ENCODE measurements at regions not wholly inside any gene's neighbourhood (a gene's known extent, or its start where the extent isn't known, plus 50 kb on each side); places are given as distances from the start of the nearest gene placed in this dataset.
"Not testable (repeated sequence)": the region's sequence is repeated elsewhere in the genome, so short reads cannot be mapped to it uniquely, and the experiment has no call there.

DNA sequence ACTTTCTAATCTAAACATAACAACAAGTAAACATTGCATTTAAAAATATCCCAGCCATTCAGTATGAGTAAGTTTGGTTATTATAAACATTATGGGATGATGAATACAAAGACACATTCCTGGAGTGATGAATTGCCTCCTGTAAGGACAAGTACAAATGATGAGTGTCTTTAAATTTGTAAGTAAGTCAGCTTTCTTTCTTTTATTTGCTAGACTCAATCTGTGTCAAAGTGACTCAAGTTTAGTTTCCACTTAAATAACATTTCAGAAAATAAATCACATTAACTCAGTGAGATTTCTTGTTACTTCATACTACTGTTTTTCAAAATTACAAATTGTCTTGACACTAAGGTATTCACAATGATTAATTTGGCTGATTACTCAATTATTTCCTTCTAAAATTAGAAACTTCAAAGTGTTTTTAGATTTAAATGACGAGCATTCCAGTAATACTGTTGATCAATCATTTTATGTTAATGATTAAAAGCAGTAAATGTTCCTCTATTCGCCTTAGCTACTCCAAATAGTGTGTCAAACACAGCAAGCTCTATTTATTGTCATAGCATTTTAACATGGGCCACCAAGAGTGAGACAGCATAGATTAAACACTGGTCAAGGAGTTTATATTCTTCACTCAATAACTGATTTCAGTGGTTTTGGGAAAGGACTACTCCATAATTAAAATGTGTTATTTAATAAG is 658.0 kb upstream of the MDGA2 start:
- no peak overlapping the region for H3K4me3 ChIP-seq (ENCODE audit: low read length)
- H3K4me1 ChIP-seq (ENCODE audit: insufficient read depth, low read length) = no peaks in the 10 kb centered on the region
- no peaks in the 10 kb centered on the region for H3K27me3 ChIP-seq (ENCODE audit: insufficient read depth, low read length)
- H3K36me3 ChIP-seq (ENCODE audit: insufficient read depth, low read length) = no peaks in the 10 kb centered on the region
- no peak overlapping the region for H2AFZ ChIP-seq (ENCODE audit: low read depth, low read length)
- H3K9me3 ChIP-seq (ENCODE audit: low read length) = no peaks in the 10 kb centered on the region

DNA sequence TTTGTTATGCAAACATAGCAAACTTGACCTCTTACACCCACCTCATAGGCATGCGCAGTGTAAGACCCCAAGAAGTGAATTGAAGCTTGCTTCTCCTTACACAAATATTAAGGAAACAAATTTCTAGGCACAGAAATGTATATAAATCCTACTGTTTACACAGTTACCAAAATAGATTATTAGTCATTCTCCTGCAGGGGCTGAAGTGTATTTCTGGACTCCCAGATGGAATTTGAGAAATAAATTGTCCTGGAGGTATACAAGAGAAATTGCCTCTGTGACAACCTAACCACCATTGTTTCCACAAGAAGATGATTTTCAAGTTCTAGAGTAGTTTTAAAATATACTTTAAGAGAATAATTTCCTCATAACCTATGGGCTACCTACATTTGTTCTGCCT is 656.0 kb upstream of the MDGA2 start:
- Histone ChIP-seq H3K4me1 (ENCODE audit: insufficient read depth, low read length) (no peaks in the 10 kb centered on the region), H2AFZ (ENCODE audit: low read depth, low read length) (no peak overlapping the region), H3K9me3 (ENCODE audit: low read length) (no peaks in the 10 kb centered on the region), H3K4me3 (ENCODE audit: low read length) (no peak overlapping the region), H3K36me3 (ENCODE audit: insufficient read depth, low read length) (no peaks in the 10 kb centered on the region), H3K27me3 (ENCODE audit: insufficient read depth, low read length) (no peaks in the 10 kb centered on the region)

DNA sequence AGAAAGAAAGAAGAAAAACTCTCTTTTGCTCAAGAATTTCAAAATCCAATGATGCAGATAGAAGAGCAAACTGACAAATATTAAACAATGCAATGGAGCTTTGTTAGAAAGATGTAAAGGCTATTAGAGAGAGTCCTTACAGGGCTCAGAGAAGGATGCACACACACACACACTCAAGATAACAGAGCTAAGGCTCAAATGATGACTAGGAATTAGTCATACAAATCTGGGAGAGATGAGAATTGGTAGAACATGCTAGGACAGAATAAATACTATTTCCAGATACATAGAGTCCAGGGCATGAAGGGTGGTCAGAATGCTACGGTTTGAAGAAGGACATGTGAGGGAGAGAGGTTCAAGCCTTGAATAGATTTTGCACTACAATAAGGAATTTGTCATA is 650.1 kb upstream of the MDGA2 start:
- no peaks in the 10 kb centered on the region for H3K27me3 ChIP-seq (ENCODE audit: insufficient read depth, low read length)
- H2AFZ ChIP-seq (ENCODE audit: low read depth, low read length) = no peak overlapping the region
- no peaks in the 10 kb centered on the region for H3K4me1 ChIP-seq (ENCODE audit: insufficient read depth, low read length)
- no peaks in the 10 kb centered on the region for H3K36me3 ChIP-seq (ENCODE audit: insufficient read depth, low read length)
- no peak overlapping the region for H3K4me3 ChIP-seq (ENCODE audit: low read length)
- H3K9me3 ChIP-seq (ENCODE audit: low read length) = no peaks in the 10 kb centered on the region

DNA sequence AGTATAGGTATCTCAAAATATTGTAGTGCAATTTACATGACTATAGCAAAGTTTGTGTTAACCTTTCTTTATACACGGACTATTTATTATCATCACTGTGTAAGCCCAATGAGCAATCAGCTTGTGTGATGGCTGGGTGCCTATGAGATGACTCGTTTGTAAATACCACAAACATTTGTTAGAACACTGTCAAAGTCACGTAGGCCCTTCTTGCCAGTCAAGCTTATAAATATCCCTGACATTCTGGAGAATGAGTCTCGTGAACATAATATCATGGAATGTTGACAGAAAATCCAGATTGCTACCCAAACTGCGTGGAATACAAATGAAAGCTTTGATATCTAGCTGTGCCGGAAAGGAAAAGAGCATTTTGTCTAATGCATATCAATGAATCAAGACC is 648.3 kb upstream of the MDGA2 start:
- no peaks in the 10 kb centered on the region for H3K9me3 ChIP-seq (ENCODE audit: low read length)
- no peaks in the 10 kb centered on the region for H3K36me3 ChIP-seq (ENCODE audit: insufficient read depth, low read length)
- H3K4me1 ChIP-seq (ENCODE audit: insufficient read depth, low read length) = no peaks in the 10 kb centered on the region
- H3K4me3 ChIP-seq (ENCODE audit: low read length) = no peak overlapping the region
- no peak overlapping the region for H2AFZ ChIP-seq (ENCODE audit: low read depth, low read length)
- H3K27me3 ChIP-seq (ENCODE audit: insufficient read depth, low read length) = no peaks in the 10 kb centered on the region

DNA sequence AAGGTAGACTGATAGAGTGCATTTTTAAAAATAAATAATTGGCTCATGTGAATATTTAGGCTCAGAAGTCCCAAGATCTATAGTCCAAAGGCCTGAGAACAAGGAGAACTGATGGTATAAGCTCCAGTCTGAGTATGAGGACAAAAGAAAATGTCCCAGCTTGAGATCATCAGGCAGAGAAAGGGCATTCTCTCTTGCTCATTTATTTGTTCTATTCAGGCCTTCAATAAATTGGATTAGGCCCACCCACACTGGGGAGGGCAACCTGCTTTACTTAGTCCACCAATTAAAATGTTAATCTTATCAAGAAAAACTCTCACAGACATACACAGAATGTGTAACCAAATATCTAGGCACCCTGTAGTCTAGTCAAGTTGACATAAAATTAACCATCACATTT is 644.4 kb upstream of the MDGA2 start:
- Histone ChIP-seq H2AFZ (ENCODE audit: low read depth, low read length) (no peak overlapping the region), H3K4me3 (ENCODE audit: low read length) (no peak overlapping the region), H3K9me3 (ENCODE audit: low read length) (no peaks in the 10 kb centered on the region), H3K4me1 (ENCODE audit: insufficient read depth, low read length) (no peaks in the 10 kb centered on the region), H3K27me3 (ENCODE audit: insufficient read depth, low read length) (no peaks in the 10 kb centered on the region), H3K36me3 (ENCODE audit: insufficient read depth, low read length) (no peaks in the 10 kb centered on the region)

DNA sequence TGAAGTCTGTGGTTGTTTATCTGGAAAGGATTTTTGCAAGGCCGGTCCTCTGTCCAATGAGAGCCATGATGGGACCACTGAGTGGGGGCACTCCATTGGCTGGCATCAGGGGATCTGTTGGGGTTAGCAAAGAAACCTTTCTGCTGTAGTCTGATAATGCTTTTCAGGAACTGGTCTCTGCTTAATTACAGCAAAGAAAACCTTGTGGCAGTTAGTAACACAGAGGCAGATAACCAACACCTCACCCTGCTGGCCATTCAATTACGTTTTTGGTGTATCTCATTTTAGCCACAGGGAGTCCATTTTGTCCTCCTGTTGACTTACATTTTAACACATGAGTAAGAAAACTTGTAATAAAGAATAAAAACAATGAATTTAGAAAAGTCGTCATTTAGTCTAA is 629.3 kb upstream of the MDGA2 start:
- Histone ChIP-seq H3K4me1 (ENCODE audit: insufficient read depth, low read length) (no peaks in the 10 kb centered on the region), H3K9me3 (ENCODE audit: low read length) (no peaks in the 10 kb centered on the region), H3K27me3 (ENCODE audit: insufficient read depth, low read length) (no peaks in the 10 kb centered on the region), H3K36me3 (ENCODE audit: insufficient read depth, low read length) (no peaks in the 10 kb centered on the region), H3K4me3 (ENCODE audit: low read length) (no peak overlapping the region), H2AFZ (ENCODE audit: low read depth, low read length) (no peak overlapping the region)

DNA sequence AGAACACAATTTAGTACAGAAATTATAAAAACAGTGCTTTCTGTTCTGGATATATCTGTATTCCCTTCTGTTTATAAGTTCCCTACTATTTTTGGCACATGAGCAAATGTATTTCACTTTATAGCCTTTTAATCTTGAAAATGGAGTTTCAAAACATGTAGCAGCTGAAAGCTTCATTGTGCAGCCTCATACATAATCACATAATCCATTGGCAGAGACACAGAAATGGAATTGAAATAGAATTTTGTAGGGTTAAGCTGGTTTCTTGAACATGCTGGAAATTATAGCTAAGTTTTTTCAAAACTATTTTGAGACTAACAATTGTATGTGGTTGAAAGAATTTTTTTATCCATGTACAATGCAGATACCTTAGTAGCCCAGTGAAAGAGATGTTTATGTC is 614.3 kb upstream of the MDGA2 start:
- Histone ChIP-seq H3K36me3 (ENCODE audit: insufficient read depth, low read length) (no peaks in the 10 kb centered on the region), H2AFZ (ENCODE audit: low read depth, low read length) (no peak overlapping the region), H3K27me3 (ENCODE audit: insufficient read depth, low read length) (no peaks in the 10 kb centered on the region), H3K4me3 (ENCODE audit: low read length) (no peak overlapping the region), H3K4me1 (ENCODE audit: insufficient read depth, low read length) (no peaks in the 10 kb centered on the region), H3K9me3 (ENCODE audit: low read length) (no peaks in the 10 kb centered on the region)

DNA sequence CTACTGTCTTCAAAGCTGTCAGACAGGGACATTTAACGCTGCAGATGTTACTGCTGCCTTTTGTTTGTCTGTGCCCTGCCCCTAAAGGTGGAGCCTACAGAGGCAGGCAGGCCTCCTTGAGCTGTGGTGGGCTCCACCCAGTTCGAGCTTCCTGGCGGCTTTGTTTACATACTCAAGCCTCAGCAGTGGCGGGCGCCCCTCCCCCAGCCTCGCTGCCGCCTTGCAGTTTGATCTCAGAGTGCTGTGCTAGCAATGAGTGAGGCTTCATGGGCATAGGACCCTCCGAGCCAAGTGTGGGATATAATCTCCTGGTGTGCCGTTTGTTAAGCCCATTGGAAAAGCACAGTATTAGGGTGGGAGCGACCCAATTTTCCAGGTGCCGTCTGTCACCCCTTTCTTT is 609.8 kb upstream of the MDGA2 start:
- H3K4me3 ChIP-seq (ENCODE audit: low read length); H2AFZ ChIP-seq (ENCODE audit: low read depth, low read length); H3K27me3 ChIP-seq (ENCODE audit: insufficient read depth, low read length); H3K36me3 ChIP-seq (ENCODE audit: insufficient read depth, low read length); H3K4me1 ChIP-seq (ENCODE audit: insufficient read depth, low read length); H3K9me3 ChIP-seq (ENCODE audit: low read length): not testable (repeated sequence)

DNA sequence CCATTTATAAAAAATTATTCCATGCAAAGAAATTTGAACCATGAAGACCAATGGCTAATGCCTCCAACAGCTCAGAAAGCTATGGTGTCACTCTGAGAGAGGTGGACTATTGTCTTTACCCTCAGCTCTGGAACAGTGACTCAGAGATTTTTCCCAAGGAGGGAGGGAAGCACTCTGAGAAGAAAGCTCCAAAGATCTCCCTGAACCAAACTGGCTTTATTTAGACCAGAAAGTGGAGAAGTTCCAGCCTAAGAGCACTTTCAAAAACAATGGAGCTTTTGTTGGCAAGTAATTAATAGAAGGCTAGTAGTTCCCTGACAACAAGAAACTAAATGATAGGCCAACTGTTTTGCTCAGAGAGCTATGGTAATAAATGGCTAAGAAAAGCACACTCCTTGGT is 599.9 kb upstream of the MDGA2 start:
- no peak overlapping the region for H3K4me3 ChIP-seq (ENCODE audit: low read length)
- H3K4me1 ChIP-seq (ENCODE audit: insufficient read depth, low read length) = no peaks in the 10 kb centered on the region
- no peaks in the 10 kb centered on the region for H3K27me3 ChIP-seq (ENCODE audit: insufficient read depth, low read length)
- no peak overlapping the region for H2AFZ ChIP-seq (ENCODE audit: low read depth, low read length)
- no peaks in the 10 kb centered on the region for H3K36me3 ChIP-seq (ENCODE audit: insufficient read depth, low read length)
- H3K9me3 ChIP-seq (ENCODE audit: low read length) = no peaks in the 10 kb centered on the region

DNA sequence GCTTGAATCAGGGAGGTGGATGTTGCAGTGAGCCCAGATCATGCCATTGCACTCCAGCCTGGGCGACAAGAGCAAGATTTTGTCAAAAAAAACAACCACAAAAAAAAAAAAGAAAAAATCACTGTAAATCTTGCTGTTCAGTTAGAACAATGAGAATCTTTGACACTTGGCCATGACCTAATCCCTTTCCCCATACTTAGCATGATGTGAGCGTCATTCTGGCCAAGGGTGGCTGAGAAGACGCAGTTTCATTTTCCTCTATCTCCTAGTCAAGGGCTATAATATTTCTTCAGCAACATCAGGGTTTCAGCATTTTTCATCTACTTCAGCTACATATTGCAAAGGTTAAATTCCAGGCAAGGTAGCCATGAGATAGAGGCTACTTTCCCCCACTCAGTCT is 599.4 kb upstream of the MDGA2 start:
- Histone ChIP-seq H3K9me3 (ENCODE audit: low read length) (no peaks in the 10 kb centered on the region), H3K4me1 (ENCODE audit: insufficient read depth, low read length) (no peaks in the 10 kb centered on the region), H3K36me3 (ENCODE audit: insufficient read depth, low read length) (no peaks in the 10 kb centered on the region), H3K27me3 (ENCODE audit: insufficient read depth, low read length) (no peaks in the 10 kb centered on the region), H2AFZ (ENCODE audit: low read depth, low read length) (no peak overlapping the region), H3K4me3 (ENCODE audit: low read length) (no peak overlapping the region)

DNA sequence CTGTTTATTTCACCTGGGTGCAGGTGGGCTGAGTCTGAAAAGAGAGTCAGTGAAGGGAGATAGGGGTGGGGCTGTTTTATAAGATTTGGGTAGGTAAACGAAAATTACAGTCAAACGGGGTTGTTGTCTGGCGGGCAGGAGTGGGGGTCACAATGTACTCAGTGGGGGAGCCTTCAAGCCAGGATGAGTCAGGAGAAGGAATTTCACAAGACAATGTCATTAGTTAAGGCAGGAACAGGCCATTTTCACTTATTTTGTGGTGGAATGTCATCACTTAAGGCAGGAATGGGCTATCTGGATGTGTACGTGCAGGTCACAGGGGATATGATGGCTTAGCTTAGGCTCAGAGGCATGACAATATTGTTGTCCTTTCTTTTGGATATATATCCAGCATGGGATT is 592.5 kb upstream of the MDGA2 start:
- H3K36me3 ChIP-seq (ENCODE audit: insufficient read depth, low read length); H3K27me3 ChIP-seq (ENCODE audit: insufficient read depth, low read length); H3K4me3 ChIP-seq (ENCODE audit: low read length); H3K9me3 ChIP-seq (ENCODE audit: low read length); H2AFZ ChIP-seq (ENCODE audit: low read depth, low read length); H3K4me1 ChIP-seq (ENCODE audit: insufficient read depth, low read length): not testable (repeated sequence)

DNA sequence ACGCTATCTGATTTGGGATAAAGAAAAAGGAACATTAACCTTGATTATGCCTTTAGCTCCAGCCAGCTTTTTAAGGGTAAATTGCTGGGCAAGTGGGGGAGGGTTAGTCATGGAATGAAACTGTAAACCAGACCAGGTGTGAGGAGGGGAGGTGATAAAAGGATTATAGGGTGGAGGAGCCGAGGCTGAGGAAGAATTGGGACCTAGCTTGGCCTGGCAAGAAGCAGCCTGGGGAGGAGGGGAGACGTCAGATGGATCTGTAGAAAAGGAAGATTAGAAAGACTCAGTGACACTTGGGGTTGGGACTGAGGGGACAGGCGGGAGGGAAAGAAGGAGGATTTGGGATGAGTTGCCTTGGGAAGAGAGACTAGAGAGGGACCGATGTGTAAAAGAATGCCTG is 590.8 kb upstream of the MDGA2 start:
- not testable (repeated sequence) for H3K36me3 ChIP-seq (ENCODE audit: insufficient read depth, low read length); H3K4me1 ChIP-seq (ENCODE audit: insufficient read depth, low read length); H3K4me3 ChIP-seq (ENCODE audit: low read length); H2AFZ ChIP-seq (ENCODE audit: low read depth, low read length); H3K27me3 ChIP-seq (ENCODE audit: insufficient read depth, low read length); H3K9me3 ChIP-seq (ENCODE audit: low read length)

DNA sequence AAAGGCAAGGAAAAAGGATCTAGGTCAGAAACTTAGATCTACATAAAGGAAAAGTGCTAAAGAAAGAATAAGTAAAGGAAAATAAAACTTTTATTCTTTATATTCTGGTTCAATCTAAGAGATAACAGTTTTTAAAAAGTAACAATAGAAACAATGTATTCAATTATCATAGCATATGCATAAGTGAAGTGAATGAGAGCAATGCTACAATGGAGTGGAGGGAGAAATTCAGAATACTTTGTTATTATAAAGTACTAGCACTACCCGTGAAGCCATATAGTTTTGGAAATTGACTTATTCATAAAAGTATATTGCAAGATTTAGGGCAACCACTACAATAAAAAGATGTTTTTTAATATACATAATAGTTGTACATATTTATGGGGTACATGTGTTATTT is 586.0 kb upstream of the MDGA2 start:
- H3K4me3 ChIP-seq (ENCODE audit: low read length) = no peak overlapping the region
- H2AFZ ChIP-seq (ENCODE audit: low read depth, low read length) = no peak overlapping the region
- no peaks in the 10 kb centered on the region for H3K9me3 ChIP-seq (ENCODE audit: low read length)
- no peaks in the 10 kb centered on the region for H3K36me3 ChIP-seq (ENCODE audit: insufficient read depth, low read length)
- no peaks in the 10 kb centered on the region for H3K27me3 ChIP-seq (ENCODE audit: insufficient read depth, low read length)
- no peaks in the 10 kb centered on the region for H3K4me1 ChIP-seq (ENCODE audit: insufficient read depth, low read length)

DNA sequence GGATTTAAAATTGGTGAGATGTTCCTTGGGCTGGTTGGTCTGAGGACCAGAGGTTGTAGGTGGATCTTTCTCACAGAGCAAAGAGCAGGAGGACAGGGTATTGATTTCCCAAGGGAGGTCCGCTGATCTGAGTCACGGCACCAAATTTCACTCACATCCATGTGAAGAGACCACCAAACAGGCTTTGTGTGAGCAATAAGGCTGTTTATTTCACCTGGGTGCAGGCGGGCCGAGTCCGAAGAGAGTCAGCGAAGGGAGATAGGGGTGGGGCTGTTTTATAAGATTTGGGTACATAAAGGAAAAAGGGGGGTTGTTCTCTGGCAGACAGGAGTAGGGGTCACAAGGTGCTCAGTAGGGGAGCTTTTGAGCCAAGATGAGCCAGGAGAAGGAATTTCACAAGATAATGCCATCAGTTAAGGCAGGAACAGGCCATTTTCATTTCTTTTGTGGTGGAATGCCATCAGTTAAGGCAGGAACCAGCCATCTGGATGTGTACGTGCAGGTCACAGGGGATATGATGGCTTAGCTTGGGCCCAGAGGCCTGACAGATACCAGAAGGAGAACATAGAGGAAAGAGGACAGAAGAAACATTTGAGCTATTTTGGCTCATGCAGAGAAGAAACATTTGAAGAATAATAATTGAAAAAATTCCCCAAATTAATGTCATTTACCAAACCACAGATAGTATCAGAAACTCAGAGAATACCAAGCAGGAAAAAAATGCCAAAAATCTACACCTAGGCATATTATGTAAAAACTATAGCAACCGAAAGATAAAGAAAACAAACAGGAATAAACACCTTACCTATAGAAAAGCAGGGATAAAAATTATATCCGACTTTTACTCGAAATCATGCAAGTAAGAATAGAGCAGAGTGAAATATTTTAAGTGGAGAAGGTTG is 585.2 kb upstream of the MDGA2 start:
- H3K4me3 ChIP-seq (ENCODE audit: low read length); H3K27me3 ChIP-seq (ENCODE audit: insufficient read depth, low read length); H3K4me1 ChIP-seq (ENCODE audit: insufficient read depth, low read length); H3K36me3 ChIP-seq (ENCODE audit: insufficient read depth, low read length); H2AFZ ChIP-seq (ENCODE audit: low read depth, low read length); H3K9me3 ChIP-seq (ENCODE audit: low read length): not testable (repeated sequence)

Data from neuron (in vitro differentiated cells).